ENCODE measurements at regions not wholly inside any gene's neighbourhood (a gene's known extent, or its start where the extent isn't known, plus 50 kb on each side); places are given as distances from the start of the nearest gene placed in this dataset.
A peak's percentile ranks its signal among the peaks of the same experiment; 100 is the strongest.

GRCh38 chr14:37857774-37858266 lies 262.4 kb downstream of the TTC6 start:
- no peaks in the 10 kb centered on the region for H3K36me3 ChIP-seq (ENCODE audit: low read depth)
- H3K4me1 ChIP-seq (ENCODE audit: low read depth) = no peaks in the 10 kb centered on the region
- TF ChIP-seq CTCF (IDR thresholded peaks at IDR 0.05) = no peak
- intact Hi-C loops (cut with DNase I, micrococcal nuclease) = no loop called here
- ATAC-seq (no peak), DNase-seq (no peak)
- no peaks in the 10 kb centered on the region for H3K9me3 ChIP-seq
- H3K4me3 ChIP-seq = no peak overlapping the region

GRCh38 chr14:37858733-37859132 lies 263.3 kb downstream of the TTC6 start:
- Histone ChIP-seq H3K36me3 (ENCODE audit: low read depth) (no peaks in the 10 kb centered on the region), H3K4me1 (ENCODE audit: low read depth) (no peaks in the 10 kb centered on the region), H3K9me3 (no peaks in the 10 kb centered on the region), H3K4me3 (no peak overlapping the region)
- TF ChIP-seq CTCF (IDR thresholded peaks at IDR 0.05) = no peak
- intact Hi-C loops (cut with DNase I, micrococcal nuclease) = no loop called here
- DNase-seq (no peak), ATAC-seq (no peak)

GRCh38 chr14:37859177-37859576 lies 263.7 kb downstream of the TTC6 start:
- intact Hi-C loops (cut with DNase I, micrococcal nuclease) = no loop called here

GRCh38 chr14:37862263-37862662 lies 266.8 kb downstream of the TTC6 start:
- intact Hi-C loops (cut with DNase I, micrococcal nuclease) = no loop called here
- DNase-seq (no peak), ATAC-seq (peak; percentile 33)
- H3K9me3 ChIP-seq = no peaks in the 10 kb centered on the region
- H3K36me3 ChIP-seq (ENCODE audit: low read depth) = no peaks in the 10 kb centered on the region
- peaks cover 6% of the 10 kb centered on the region for H3K4me1 ChIP-seq (ENCODE audit: low read depth)
- TF ChIP-seq CTCF (IDR thresholded peaks at IDR 0.05) = no peak
- H3K4me3 ChIP-seq = no peak overlapping the region

More at GRCh38 chr14:37859177-37859576, 263.7 kb downstream of the TTC6 start:
- Histone ChIP-seq H3K9me3 (no peaks in the 10 kb centered on the region), H3K4me3 (no peak overlapping the region), H3K4me1 (ENCODE audit: low read depth) (no peaks in the 10 kb centered on the region), H3K36me3 (ENCODE audit: low read depth) (no peaks in the 10 kb centered on the region)
- ATAC-seq (no peak), DNase-seq (no peak)
- TF ChIP-seq CTCF (IDR thresholded peaks at IDR 0.05) = no peak

GRCh38 chr14:37864128-37864527 lies 268.7 kb downstream of the TTC6 start:
- H3K4me1 ChIP-seq (ENCODE audit: low read depth) = peaks cover 6% of the 10 kb centered on the region
- no peak for DNase-seq
- no peak for TF ChIP-seq CTCF (IDR thresholded peaks at IDR 0.05)
- intact Hi-C loops (cut with DNase I, micrococcal nuclease) = no loop called here
- no peak overlapping the region for H3K4me3 ChIP-seq
- no peaks in the 10 kb centered on the region for H3K9me3 ChIP-seq
- no peaks in the 10 kb centered on the region for H3K36me3 ChIP-seq (ENCODE audit: low read depth)
- ATAC-seq = no peak
